HL-60 (cell line): ENCODE measurements at regions not wholly inside any gene's neighbourhood (a gene's known extent, or its start where the extent isn't known, plus 50 kb on each side); places are given as distances from the start of the nearest gene placed in this dataset.

ENCODE experiments used
- CTCF ChIP-seq: IDR thresholded peaks from one replicate; pipeline ENCODE4 v1.5.1; 2011; ENCODE audit warnings: low read length, control low read depth, inconsistent platforms; ENCODE audit not compliant: insufficient read depth
- GABPA ChIP-seq: IDR thresholded peaks from 2 replicates; pipeline ENCODE4 v1.6.1; 2012; ENCODE audit warnings: low read depth
- POLR2AphosphoS5 ChIP-seq: IDR thresholded peaks from 2 replicates; pipeline ENCODE4 v1.6.1; 2012; ENCODE audit warnings: low read depth

GRCh38 chr12:34604631-34605509 is 582.6 kb downstream of the ALG10 start:
- no peak for TF ChIP-seq CTCF
- TF ChIP-seq GABPA = no peak
- no peak for TF ChIP-seq POLR2AphosphoS5
